ENCODE measurements at regions not wholly inside any gene's neighbourhood (a gene's known extent, or its start where the extent isn't known, plus 50 kb on each side); places are given as distances from the start of the nearest gene placed in this dataset.

GRCh38 chr17:6325051-6325450, 109.9 kb downstream of the AIPL1 start:
- Histone ChIP-seq H2AFZ (ENCODE audit: low read length) (no peak overlapping the region), H4K8ac (ENCODE audit: extremely low read depth, insufficient read depth, low read length) (no peak overlapping the region), H2BK5ac (ENCODE audit: low read depth, low read length) (no peak overlapping the region), H2BK15ac (ENCODE audit: low read length) (no peak overlapping the region), H4K5ac (ENCODE audit: insufficient read length, low read depth, low read length) (no peak overlapping the region), H3K36me3 (ENCODE audit: control insufficient read depth in 2 of 4, insufficient read depth in 4 of 4, low read length in 3 of 4) (no peaks in the 10 kb centered on the region), H2BK20ac (ENCODE audit: low read length) (no peak overlapping the region), H3K27me3 (replicated peaks in 1 of 4; ENCODE audit: control insufficient read depth in 3 of 4, extremely low read depth in 1 of 4, insufficient read depth in 3 of 4, low read length in 3 of 4) (no peaks in the 10 kb centered on the region; a peak in 1 of 7 replicates), H3K27ac (ENCODE audit: low read depth, low read length) (no peak overlapping the region), H3K23me2 (ENCODE audit: low read depth, low read length) (peaks cover 3% of the 10 kb centered on the region; the same call in 1 of the 2 replicates), H3K4ac (replicated peaks; ENCODE audit: insufficient read length, low read depth, low read length) (no peak overlapping the region), H2BK12ac (ENCODE audit: low read depth, low read length) (no peak overlapping the region), H4K20me1 (replicated peaks in 1 of 2; ENCODE audit: control insufficient read depth in 1 of 2, insufficient read depth in 2 of 2, low read length in 2 of 2) (no peaks in the 10 kb centered on the region), H3K79me2 (ENCODE audit: control insufficient read depth in 1 of 2, insufficient read depth in 2 of 2, low read length in 2 of 2) (no peaks in the 10 kb centered on the region; a peak in 1 of 4 replicates), H3K79me1 (ENCODE audit: low read depth, low read length) (no peaks in the 10 kb centered on the region), H3K4me1 (replicated peaks in 1 of 4; ENCODE audit: control insufficient read depth in 3 of 4, insufficient read depth in 4 of 4, low read length in 3 of 4) (0 out of 7 replicates have a peak, but pooled peaks cover 0 to 3% (median 0%) of the 10 kb centered on the region in 4 experiments), H3K56ac (replicated peaks; ENCODE audit: insufficient read length, low read depth, low read length) (no peak overlapping the region), H3K4me3 (ENCODE audit: extremely low read depth in 1 of 4, insufficient read depth in 2 of 4, low read depth in 3 of 4, low read length in 4 of 4) (no peak overlapping the region), H3K4me2 (ENCODE audit: insufficient read depth in 1 of 2, low read depth in 2 of 2, low read length in 2 of 2) (no peak overlapping the region), H3K9ac (replicated peaks in 1 of 4; ENCODE audit: extremely low read depth in 1 of 4, low read depth in 3 of 4, low read length in 3 of 4) (no peak overlapping the region), H3K23ac (ENCODE audit: insufficient read length) (no peak overlapping the region), H2AK5ac (ENCODE audit: low read depth, low read length) (no peak overlapping the region), H3K14ac (ENCODE audit: insufficient read length) (no peak overlapping the region), H2BK120ac (replicated peaks; ENCODE audit: low read depth, low read length) (no peak overlapping the region), H4K91ac (replicated peaks; ENCODE audit: insufficient read length, low read length) (no peak overlapping the region), H3K18ac (ENCODE audit: extremely low read depth, low read length) (no peak overlapping the region), H3K9me3 (ENCODE audit: insufficient read depth in 2 of 2, low read depth in 1 of 2, low read length in 1 of 2) (no peaks in the 10 kb centered on the region)
- TF ChIP-seq USF2 (IDR thresholded peaks at IDR 0.05; ENCODE audit: low read length): no peak
- TF ChIP-seq HDAC2 (IDR thresholded peaks at IDR 0.05; ENCODE audit: borderline replicate concordance in 1 of 2, low read depth in 2 of 2, low read length in 2 of 2): no peak
- no peak for TF ChIP-seq TAF7 (optimal IDR thresholded peaks at IDR 0.05; ENCODE audit: borderline replicate concordance, low read depth, low read length)
- 91% methylated on average over 6 of the region's 6 CpGs; no CpG with 5 or more reads in 1 of the 2 experiments for WGBS, 2 experiments (ENCODE audit: extremely low coverage in 1 of 2, insufficient coverage in 1 of 2, insufficient read length in 1 of 2, insufficient replicate concordance in 2 of 2, low coverage in 1 of 2, low lambda C conversion rate in 2 of 2, missing lambda C conversion rate in 1 of 2)
- ChIA-PET CTCF (ENCODE audit: partially characterized antibody) (interaction anchor here (0.6 to 1.3 kb wide), 4 partner anchors 12 to 733 kb away, joined by 3 to 4 read pairs (median 3); no protein-coding TSS in a partner anchor), POLR2A (ENCODE audit: partially characterized antibody) (no interaction called here)
- no peak for FAIRE-seq
- no peak for DNase-seq (ENCODE audit: low read depth in 1 of 2, low spot score in 2 of 2)

Measured in H1 (cell line).